OCI-LY7 (cell line): ENCODE measurements at regions not wholly inside any gene's neighbourhood (a gene's known extent, or its start where the extent isn't known, plus 50 kb on each side); places are given as distances from the start of the nearest gene placed in this dataset.

Experiments used
- BruUV-seq: library from RNA; stranded (reverse); fragments of 400-500 nt; replicated peaks from 2 replicates; lab custom pipeline; 2021; lab: Mats Ljungman, UMichigan
- CTCF ChIA-PET: fragments of 300-600 bp; sonication (Branson Sonifier 250); formaldehyde crosslinking; loops from one replicate; lab custom pipeline; 2022; ENCODE audit warnings: antibody characterized with exemption; ENCODE audit not compliant: unreplicated experiment; lab: Charles Lee
- POLR2A ChIA-PET: fragments of 300-600 bp; sonication (Branson Sonifier 250); formaldehyde crosslinking; loops from one replicate; lab custom pipeline; 2022; ENCODE audit warnings: antibody characterized with exemption; lab: Charles Lee
- DNase-seq: peaks from one replicate; pipeline ENCODE4 v3.0.0-alpha.2; 2015; ENCODE audit warnings: low spot score
- H2AFZ ChIP-seq: fragments of 200-600 bp; sonication (generic), shearing (Covaris generic); 2 replicates; pipeline ENCODE4 v1.6.1; 2014; ENCODE audit warnings: mild to moderate bottlenecking, antibody characterized with exemption, low read length, moderate library complexity
- H3K27ac ChIP-seq: fragments of 200-600 bp; sonication (generic); 2 replicates; pipeline ENCODE4 v1.5.1; 2014; ENCODE audit warnings: mixed run types, low read depth, mild to moderate bottlenecking, moderate library complexity, low read length, inconsistent platforms; ENCODE audit not compliant: poor library complexity, severe bottlenecking
- H3K36me3 ChIP-seq: fragments of 200-600 bp; sonication (generic); 2 replicates; pipeline ENCODE4 v1.6.1; 2014; ENCODE audit warnings: mild to moderate bottlenecking, antibody characterized with exemption, low read length, moderate library complexity, mixed read lengths; ENCODE audit not compliant: insufficient read depth
- H3K4me1 ChIP-seq: fragments of 200-600 bp; sonication (generic); 2 replicates; pipeline ENCODE4 v1.5.1; 2014; ENCODE audit warnings: mild to moderate bottlenecking, low read length; ENCODE audit not compliant: insufficient read depth, poor library complexity, severe bottlenecking
- H3K4me2 ChIP-seq: fragments of 200-600 bp; sonication (generic); 2 replicates; pipeline ENCODE4 v1.6.1; 2014; ENCODE audit warnings: mild to moderate bottlenecking, low read length
- H3K4me3 ChIP-seq: fragments of 200-600 bp; sonication (generic); 2 replicates; pipeline ENCODE4 v1.5.1; 2014; ENCODE audit warnings: mild to moderate bottlenecking, low read depth, low read length; ENCODE audit not compliant: poor library complexity, severe bottlenecking
- H3K79me2 ChIP-seq: fragments of 200-600 bp; sonication (generic); 2 replicates; pipeline ENCODE4 v1.6.1; 2016; ENCODE audit warnings: low read depth, mild to moderate bottlenecking, low read length, moderate library complexity, mixed read lengths; ENCODE audit not compliant: insufficient read depth
- H3K9me2 ChIP-seq: fragments of 200-600 bp; sonication (generic); 2 replicates; pipeline ENCODE4 v1.6.1; 2016; ENCODE audit warnings: mild to moderate bottlenecking, low read length, mixed read lengths; ENCODE audit not compliant: insufficient read depth
- H3K9me3 ChIP-seq: fragments of 200-600 bp; sonication (generic); 2 replicates; pipeline ENCODE4 v1.6.1; 2014; ENCODE audit warnings: mild to moderate bottlenecking, mixed run types, low read length, mixed read lengths
- H4K20me1 ChIP-seq: fragments of 200-600 bp; sonication (generic); 2 replicates; pipeline ENCODE4 v1.6.1; 2014; ENCODE audit warnings: mild to moderate bottlenecking, antibody characterized with exemption, low read length, moderate library complexity, mixed read lengths; ENCODE audit not compliant: insufficient read depth
- EZH2phosphoT487 ChIP-seq: fragments of 200-600 bp; sonication (generic); IDR thresholded peaks from 2 replicates; pipeline ENCODE4 v1.6.1; 2018; ENCODE audit warnings: low read depth, borderline replicate concordance, mild to moderate bottlenecking, mixed run types, antibody characterized with exemption, low read length, moderate library complexity, mixed read lengths
- intact Hi-C: fragments of 100-400 bp; cut with micrococcal nuclease; formaldehyde crosslinking; loops from one replicate; pipeline ENCODE4 v1.10.0; 2022; ENCODE audit not compliant: unreplicated experiment
- TF ChIP-seq, protein P1 (sequence below): fragments of 200-600 bp; sonication (generic); conservative IDR thresholded peaks from 2 replicates; pipeline ENCODE4 v1.5.1; 2014; ENCODE audit warnings: mild to moderate bottlenecking, antibody characterized with exemption, low read length, moderate library complexity, mixed read lengths

DNA sequence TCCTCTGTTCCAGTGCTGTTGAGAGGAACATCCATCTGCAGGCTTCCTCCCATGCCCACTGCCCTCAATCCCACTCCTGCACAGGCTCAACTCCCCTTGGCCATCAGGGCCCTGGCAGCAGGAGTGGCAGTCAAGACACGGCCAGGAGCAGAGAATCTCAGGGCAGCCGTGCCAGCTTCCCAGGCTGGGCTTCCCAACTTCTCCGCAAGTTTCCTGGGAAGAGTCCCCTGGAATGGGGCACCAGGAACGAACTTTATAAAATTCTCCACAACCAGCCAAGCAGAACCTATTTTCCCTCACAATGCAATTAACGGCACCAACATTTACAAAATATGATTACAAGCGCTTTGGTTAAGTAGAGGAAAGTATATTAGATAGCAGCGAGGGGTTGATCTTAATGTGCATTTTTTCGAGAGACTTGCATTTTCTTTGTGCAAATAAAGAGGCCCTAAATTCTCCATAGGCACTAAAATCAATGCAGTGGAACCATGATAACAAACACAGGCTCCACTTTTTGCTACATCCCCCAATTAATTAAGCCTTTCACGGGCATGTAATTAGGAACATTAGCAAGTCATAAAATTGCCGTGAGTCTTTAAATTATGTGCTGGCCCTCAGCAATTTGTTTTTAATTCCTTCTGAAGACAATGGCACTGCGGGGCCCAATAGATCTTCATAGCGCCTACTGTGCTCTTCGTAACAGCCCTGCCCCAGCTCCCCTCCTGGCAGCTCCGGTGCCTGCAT, 99.9 kb upstream of the LHX1 start:
- Histone ChIP-seq H2AFZ (no peak overlapping the region), H3K79me2 (no peaks in the 10 kb centered on the region), H4K20me1 (no peaks in the 10 kb centered on the region), H3K36me3 (no peaks in the 10 kb centered on the region), H3K4me2 (no peak overlapping the region), H3K4me1 (no peaks in the 10 kb centered on the region), H3K4me3 (no peak overlapping the region), H3K9me2 (no peaks in the 10 kb centered on the region), H3K27ac (no peak overlapping the region), H3K9me3 (no peaks in the 10 kb centered on the region)
- BruUV-seq, result no TSS peak
- CTCF ChIA-PET, result no interaction called here
- no peak for DNase-seq
- TF ChIP-seq EZH2phosphoT487, result no peak
- TF ChIP-seq, protein P1, sequence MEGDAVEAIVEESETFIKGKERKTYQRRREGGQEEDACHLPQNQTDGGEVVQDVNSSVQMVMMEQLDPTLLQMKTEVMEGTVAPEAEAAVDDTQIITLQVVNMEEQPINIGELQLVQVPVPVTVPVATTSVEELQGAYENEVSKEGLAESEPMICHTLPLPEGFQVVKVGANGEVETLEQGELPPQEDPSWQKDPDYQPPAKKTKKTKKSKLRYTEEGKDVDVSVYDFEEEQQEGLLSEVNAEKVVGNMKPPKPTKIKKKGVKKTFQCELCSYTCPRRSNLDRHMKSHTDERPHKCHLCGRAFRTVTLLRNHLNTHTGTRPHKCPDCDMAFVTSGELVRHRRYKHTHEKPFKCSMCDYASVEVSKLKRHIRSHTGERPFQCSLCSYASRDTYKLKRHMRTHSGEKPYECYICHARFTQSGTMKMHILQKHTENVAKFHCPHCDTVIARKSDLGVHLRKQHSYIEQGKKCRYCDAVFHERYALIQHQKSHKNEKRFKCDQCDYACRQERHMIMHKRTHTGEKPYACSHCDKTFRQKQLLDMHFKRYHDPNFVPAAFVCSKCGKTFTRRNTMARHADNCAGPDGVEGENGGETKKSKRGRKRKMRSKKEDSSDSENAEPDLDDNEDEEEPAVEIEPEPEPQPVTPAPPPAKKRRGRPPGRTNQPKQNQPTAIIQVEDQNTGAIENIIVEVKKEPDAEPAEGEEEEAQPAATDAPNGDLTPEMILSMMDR, result no peak
- intact Hi-C loops, result no loop called here
- POLR2A ChIA-PET, result no interaction called here

DNA sequence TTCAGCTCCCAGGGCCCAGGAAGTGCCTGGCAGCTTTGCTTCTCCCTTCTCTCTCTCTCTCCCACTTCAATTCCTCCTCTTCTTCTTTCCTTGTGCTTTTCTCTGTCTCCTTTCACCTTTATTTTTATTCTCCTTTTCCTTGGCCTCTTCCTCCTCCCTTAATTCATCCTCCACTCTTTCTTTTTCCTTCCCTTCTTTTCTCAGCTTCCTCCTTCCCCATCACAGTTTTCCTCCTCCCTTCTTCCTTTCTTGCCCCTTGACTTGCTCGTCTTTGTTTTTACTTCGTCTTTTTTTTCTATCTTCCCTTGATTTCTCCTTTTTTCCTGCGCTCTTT, 99.4 kb upstream of the LHX1 start:
- Histone ChIP-seq H3K36me3 (no peaks in the 10 kb centered on the region), H3K9me3 (no peaks in the 10 kb centered on the region), H3K27ac (no peak overlapping the region), H4K20me1 (no peaks in the 10 kb centered on the region), H3K4me3 (no peak overlapping the region), H3K9me2 (no peaks in the 10 kb centered on the region), H3K79me2 (no peaks in the 10 kb centered on the region), H3K4me1 (no peaks in the 10 kb centered on the region), H3K4me2 (no peak overlapping the region), H2AFZ (no peak overlapping the region)
- DNase-seq, result no peak
- TF ChIP-seq, protein P1, result no peak
- no peak for TF ChIP-seq EZH2phosphoT487
- no TSS peak for BruUV-seq
- ChIA-PET CTCF (no interaction called here), POLR2A (no interaction called here)
- intact Hi-C loops, result no loop called here

DNA sequence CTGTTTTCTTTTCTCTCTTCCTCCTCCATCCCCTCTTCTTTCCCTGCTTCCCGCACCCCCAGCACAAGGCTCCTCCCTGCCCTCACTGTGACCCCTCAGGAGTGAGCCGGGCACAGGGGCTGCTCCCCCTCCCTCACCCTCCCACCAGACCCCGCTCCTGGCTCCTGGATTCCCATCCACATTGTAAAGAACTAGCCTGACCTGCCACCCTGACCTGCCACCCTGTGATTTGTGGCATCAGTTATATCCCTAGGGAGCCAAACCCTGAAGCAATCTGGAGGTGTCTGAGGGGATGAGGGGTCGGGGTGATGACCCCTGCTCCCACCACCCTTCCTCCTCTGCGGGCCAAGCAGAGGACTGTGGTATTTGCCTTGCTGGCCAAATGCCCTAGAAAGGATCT, 98.0 kb upstream of the LHX1 start:
- Histone ChIP-seq H3K4me1 (no peaks in the 10 kb centered on the region), H3K79me2 (no peaks in the 10 kb centered on the region), H2AFZ (no peak overlapping the region), H4K20me1 (no peaks in the 10 kb centered on the region), H3K27ac (no peak overlapping the region), H3K4me3 (no peak overlapping the region), H3K9me2 (no peaks in the 10 kb centered on the region), H3K4me2 (no peak overlapping the region), H3K9me3 (no peaks in the 10 kb centered on the region), H3K36me3 (no peaks in the 10 kb centered on the region)
- intact Hi-C loops, result no loop called here
- TF ChIP-seq, protein P1, result no peak
- no peak for TF ChIP-seq EZH2phosphoT487
- BruUV-seq, result no TSS peak
- POLR2A ChIA-PET, result no interaction called here
- DNase-seq, result no peak
- CTCF ChIA-PET, result no interaction called here
